ENCODE measurements at regions not wholly inside any gene's neighbourhood (a gene's known extent, or its start where the extent isn't known, plus 50 kb on each side); places are given as distances from the start of the nearest gene placed in this dataset.

DNA sequence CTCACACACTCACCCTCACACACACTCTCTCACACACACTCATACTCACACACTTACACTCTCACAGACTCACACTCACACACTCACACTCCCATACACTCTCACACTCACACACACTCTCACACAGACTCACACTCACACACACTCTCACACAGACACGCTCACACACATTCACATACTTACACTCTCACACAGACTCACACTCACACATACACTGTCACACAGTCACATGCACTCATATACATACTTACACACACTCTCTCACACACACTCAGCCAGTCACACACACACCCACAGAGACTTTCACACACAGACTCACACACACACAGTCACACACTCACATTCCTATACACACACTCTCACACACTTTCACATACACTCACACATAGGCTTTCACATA, 1478.8 kb downstream of the BRD1 start:
- no peak for DNase-seq (ENCODE audit: low spot score)
- intact Hi-C loops (cut with DNase I) = no loop called here

DNA sequence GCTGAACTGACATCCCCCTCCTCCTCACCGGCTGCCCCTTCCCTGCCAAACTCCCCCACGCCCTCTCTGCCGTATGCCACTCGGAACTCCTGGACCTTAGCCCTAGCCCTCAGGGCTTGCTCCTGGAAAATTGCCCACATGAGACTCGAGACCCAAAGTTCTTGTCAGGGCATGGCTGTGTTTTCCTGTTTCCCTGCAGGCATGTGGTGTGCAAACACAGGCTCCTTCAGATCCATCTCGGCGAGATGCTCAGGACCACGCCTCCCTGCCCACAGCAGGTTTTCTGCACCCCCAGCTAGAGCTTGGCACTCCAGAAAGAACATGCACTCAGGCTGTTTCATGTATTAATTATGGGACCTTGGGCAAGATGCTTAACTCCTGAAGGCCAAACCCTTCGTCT, 1480.4 kb downstream of the BRD1 start:
- intact Hi-C loops (cut with DNase I) = no loop called here

DNA sequence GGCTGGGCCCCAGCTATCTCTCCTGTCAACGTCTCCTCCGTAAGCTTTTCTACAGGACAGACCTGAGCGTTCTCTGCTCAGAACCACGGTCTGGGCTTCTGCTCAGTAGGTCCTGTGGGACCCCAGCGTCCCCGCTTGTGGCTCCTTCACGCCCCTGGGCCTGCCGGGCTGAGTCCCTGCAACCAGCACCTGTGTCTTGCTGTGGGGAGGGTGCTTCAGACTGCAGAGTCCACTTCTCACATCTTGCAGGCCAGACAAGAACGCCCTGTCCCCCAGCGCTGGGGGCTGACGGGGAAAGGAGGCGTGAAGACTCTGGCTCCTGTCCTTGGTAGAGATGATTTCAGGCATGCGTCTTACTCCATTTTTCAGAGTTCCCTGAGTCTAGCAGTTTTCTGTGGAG, 1480.8 kb downstream of the BRD1 start:
- intact Hi-C loops (cut with DNase I) = no loop called here
- peak; percentile 60 for DNase-seq (ENCODE audit: low spot score)

More for the DNA sequence above, 1480.4 kb downstream of the BRD1 start:
- no peak for DNase-seq (ENCODE audit: low spot score)

DNA sequence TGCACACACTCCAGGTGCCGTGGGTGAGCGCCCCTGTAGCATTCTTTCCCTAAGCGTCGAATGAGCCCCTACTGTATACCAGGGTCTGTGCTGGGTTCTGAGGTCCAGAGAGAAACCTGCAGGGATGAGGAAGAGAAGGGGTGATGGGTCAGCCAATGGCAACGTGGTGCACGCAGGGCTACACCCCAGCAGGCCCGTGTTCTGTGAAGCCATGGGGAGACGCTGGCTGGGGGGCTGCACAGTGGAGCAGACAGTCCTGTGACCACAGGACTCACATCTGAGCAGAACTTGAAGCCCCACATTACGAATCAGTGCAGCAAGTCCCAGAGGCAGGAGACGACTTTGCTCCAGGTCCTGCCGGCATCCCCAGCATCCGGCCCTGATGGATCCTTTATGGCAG, 1481.4 kb downstream of the BRD1 start:
- intact Hi-C loops (cut with DNase I) = no loop called here
- DNase-seq (ENCODE audit: low spot score) = no peak

GRCh38 chr22:48345631-48346030, 1482.0 kb downstream of the BRD1 start:
- intact Hi-C loops (cut with DNase I) = no loop called here
- DNase-seq (ENCODE audit: low spot score) = no peak

- intact Hi-C loops (cut with DNase I) = no loop called here
- DNase-seq (ENCODE audit: low spot score) = no peak
These were observed 1484.2 kb downstream of the BRD1 start for GRCh38 chr22:48343461-48343860.

DNA sequence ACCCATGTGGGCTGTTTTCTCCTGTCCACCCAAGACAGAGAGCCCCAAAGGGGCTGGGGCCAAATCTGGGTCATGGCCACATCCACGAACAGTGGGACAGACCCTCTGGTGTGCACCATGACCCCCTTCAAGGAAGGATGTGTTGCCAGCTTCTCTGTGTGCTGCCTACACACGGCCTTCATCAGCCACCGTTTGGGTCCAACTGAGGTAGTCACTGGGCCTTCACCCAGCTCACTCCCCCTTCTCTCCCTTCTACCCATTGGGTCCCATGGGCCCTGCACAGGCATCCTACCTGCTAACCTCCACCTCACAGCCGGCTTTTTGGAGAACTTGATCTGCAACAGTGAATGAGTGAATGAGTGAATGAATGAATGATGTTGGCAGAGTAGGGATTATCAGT, 1484.9 kb downstream of the BRD1 start:
- intact Hi-C loops (cut with DNase I) = no loop called here

GRCh38 chr22:48342016-48342415, 1485.7 kb downstream of the BRD1 start:
- intact Hi-C loops (cut with DNase I) = no loop called here
- peak; percentile 64 for DNase-seq (ENCODE audit: low spot score)

More for the DNA sequence above, 1484.9 kb downstream of the BRD1 start:
- no peak for DNase-seq (ENCODE audit: low spot score)

DNA sequence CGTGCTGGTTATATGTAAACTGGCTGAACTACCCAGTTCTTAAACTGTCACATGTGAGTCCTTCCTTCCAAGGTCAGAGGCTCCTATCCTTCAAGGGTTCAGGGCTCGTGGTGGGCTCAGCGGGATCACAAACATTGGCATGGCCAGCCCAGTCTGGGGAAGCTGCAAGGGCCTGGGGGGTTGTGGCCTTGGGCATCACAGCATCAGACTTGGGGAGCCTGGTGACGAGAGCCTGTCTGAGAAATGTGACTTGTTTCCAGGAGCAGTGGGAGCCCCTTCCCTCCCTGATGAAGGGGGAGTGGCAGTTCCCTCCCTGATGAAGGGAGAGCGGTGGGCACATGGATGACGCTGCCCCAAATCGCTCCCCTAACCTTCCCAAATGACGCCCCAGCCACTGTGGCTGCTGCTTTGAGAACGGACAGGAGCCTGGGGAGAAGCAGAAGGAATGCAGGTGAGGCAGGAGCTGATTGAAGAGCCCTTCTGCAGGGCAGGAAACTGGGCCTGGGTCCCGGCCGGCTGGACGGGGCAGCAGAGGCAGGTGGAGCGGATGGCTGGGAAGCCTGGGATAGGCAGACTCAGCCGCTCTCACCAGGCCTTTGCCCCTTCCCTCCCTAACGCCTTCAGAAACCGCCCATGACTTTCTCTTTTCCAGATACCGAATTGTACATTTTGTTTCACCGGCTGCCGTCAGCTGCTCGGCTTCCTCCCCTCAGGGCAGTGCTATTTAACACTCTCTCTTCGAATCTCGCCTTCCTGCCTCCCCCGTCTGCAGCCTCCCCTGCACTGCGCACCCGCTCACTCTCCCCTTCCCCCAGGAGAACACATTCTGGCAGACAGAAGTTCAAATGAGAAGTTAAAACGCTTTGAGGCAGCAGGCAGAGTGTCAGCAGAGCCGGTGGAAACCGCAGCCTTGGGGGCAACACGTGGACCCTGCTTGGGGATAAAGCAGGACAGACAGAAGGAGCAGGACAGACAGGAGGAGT, 1486.7 kb downstream of the BRD1 start:
- no peak for DNase-seq (ENCODE audit: low spot score)
- intact Hi-C loops (cut with DNase I) = no loop called here

GRCh38 chr22:48340191-48340590, 1487.5 kb downstream of the BRD1 start:
- DNase-seq (ENCODE audit: low spot score) = peak; percentile 76
- intact Hi-C loops (cut with DNase I) = no loop called here

- DNase-seq (ENCODE audit: low spot score) = no peak
- intact Hi-C loops (cut with DNase I) = no loop called here
These were observed 1488.6 kb downstream of the BRD1 start for GRCh38 chr22:48338793-48339705.

DNA sequence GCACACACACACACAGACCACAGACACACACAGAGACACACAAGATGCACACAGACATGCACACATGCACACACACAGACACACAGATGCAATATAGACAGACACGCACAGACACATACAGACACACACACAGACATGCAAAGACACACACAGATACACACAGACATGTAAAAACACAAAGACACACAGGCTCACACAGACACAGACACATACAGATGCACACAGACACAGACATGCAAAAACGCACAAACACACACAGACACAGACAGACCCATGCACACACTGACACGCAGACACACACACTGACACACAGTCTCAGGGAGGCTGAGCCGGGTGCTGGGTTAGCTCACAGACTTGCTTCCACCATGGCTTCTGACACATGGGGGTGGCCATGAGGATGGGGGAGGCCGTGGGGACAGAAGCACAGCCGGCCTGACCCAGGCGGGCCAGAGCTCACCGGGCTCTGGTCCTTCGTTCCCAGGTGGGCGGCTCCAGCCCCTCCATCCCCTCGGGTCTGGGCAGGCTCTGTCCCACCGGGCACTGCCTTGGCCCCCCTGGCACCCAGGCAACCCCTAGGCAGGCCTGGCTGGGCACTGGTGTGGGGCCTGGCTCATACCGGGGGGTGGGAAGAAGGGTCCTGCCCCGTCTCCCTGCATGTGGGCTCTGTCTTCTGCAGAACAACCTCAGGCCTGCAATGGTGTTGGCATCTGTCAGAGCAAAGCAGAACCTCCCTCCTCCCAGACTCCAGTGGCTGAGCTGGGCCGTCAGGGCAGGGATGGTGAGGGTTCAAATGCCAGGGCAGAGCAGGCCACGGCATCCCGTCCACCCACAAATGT, 1489.5 kb downstream of the BRD1 start:
- intact Hi-C loops (cut with DNase I) = no loop called here
- DNase-seq (ENCODE audit: low spot score) = no peak

DNA sequence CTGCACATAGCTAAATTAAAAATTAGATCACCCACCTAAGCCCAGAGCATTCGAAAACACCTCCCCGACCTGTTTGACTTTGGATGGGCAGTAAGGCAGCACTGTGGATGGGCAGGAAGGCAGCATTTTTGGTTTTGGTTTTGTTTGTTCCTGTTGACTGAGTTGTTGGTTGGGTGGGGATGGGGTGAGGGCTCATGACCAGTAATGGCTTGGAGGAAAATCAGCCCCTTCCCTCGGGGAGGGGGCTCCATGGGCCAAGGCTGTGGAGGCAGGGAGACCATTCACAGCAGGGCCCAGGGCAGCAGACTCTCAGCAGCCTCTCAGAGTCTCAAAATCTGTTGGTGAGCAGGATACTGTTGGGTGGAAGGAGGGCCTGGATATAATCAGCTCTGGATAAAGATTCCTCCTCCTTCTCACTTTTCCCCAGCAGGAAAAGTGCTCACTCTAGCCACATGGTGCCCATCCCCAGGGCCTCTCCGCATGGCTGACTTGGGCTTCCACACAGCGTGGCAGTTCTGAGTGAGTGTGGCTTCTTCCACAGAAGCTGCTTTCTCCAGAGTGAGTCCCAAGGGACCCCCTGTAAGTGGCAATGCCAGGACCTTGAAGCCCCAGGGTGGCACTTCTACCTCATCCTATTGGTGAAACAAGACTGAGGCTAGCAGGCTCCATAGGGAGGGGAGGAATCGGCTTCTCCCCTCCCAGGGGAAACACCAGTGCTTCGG, 1491.2 kb downstream of the BRD1 start:
- intact Hi-C loops (cut with DNase I) = no loop called here
- no peak for DNase-seq (ENCODE audit: low spot score)

DNA sequence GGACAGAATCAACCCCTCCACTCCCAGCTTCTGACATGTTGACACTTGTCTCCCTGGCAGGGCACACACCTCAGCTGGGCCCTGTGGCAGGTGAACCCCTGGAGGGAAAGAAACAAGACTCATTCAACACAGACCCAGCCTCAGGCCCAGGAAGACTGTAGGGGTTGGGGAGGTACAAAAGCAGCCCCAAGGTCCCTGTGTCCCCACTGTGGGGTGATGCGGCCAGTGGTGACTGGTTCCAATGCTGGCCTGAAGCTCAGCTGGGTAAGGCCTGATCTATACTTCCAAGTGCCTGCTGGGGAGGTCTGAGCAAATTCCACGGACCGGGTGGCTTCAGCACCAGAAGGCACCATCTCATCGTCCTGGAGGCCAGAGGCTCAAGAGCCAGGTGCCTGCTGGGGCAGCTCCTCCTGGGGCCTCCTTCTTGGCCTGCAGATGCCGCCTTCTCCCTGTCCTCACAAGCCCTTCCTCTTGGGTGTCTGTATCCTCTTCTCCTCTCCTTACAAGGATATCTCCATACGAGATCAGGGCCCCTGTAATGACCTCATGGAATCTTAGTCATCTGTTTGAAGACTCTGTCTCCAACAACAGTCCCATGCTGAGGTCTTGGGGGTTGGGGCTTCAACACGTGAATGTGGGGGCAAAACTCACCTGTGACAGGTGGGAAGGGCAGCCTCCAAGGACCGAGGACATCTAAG, 1492.1 kb downstream of the BRD1 start:
- intact Hi-C loops (cut with DNase I) = no loop called here
- DNase-seq (ENCODE audit: low spot score) = no peak

DNA sequence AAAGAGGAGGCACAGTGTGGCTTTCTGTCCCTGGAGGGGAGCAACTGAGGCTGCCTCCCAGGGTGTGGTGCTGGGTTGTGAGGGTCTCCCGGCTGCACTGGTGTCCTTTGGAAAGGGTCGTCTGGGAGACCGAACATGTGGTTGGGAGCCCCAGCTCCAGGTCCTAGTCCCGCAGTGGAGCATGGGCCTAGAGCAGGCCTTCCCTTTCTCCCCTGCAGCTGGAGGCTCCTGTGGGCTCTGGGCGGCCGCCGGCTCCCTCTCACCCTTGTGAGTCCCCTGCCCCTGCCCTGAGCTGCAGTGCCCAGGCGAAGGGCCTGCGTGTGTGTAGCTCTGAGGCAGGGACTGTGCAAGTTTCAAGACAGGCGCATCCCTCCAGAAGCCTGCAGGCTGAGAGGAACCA, 1492.7 kb downstream of the BRD1 start:
- DNase-seq (ENCODE audit: low spot score) = peak; percentile 50

DNA sequence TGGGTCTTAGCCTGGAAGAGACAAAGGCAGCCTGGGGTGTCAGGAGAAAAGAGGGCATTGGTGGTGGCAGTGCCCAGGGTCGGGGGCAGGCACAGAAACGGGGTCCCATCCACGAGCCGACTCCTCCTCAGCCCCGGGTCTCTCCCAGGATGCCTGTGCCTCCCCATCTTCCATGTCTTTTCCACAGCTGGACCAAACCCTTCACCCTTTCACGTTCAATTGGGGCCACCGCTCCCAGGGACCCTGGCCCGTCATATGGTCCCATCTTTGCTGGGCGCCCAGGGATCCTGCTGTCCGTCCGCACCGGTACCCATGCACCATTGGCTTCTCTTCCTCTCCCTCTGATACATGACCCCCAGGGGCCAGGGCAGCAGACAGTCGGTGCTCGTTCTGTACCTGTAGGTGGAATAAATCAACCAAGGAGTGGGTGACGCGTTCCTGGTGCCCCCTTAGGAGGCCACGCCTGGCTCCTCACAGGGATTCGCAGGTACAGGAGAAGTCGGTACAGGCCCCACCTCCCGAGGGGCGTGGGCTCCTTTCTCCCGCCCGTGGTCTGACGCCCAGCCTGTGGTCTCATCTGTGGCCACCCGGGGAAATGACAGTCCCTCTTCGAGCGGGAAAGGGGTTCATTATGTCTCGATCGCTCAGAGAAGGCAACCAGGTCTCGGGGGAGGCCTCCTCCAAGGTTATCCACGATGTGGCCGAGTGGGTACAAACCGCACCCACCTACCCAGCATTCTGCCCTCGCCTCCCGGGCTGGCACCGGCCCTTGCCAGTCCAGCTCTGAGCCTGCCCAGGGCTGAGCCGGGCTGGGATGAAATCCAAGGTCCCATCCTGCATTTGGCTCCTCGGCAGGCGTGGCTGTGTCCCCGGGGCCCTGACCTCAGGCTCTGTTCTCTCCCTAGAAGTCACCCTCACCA, 1493.6 kb downstream of the BRD1 start:
- peak; percentile 66 for DNase-seq (ENCODE audit: low spot score)
- intact Hi-C loops (cut with DNase I) = no loop called here

More for the DNA sequence above, 1492.7 kb downstream of the BRD1 start:
- intact Hi-C loops (cut with DNase I) = no loop called here

GRCh38 chr22:48333323-48333763, 1494.3 kb downstream of the BRD1 start:
- intact Hi-C loops (cut with DNase I) = no loop called here
- no peak for DNase-seq (ENCODE audit: low spot score)
